ENCODE measurements at regions not wholly inside any gene's neighbourhood (a gene's known extent, or its start where the extent isn't known, plus 50 kb on each side); places are given as distances from the start of the nearest gene placed in this dataset.

- Histone ChIP-seq H3K27ac (ENCODE audit: insufficient read depth, low read length) (no peak overlapping the region), H3K18ac (ENCODE audit: low read depth, low read length) (peak overlapping the region; percentile 66; the same call in 1 of the 2 replicates), H3K36me3 (ENCODE audit: control insufficient read depth, insufficient read depth, low read length) (no peaks in the 10 kb centered on the region), H2BK20ac (ENCODE audit: low read depth, low read length) (peak overlapping the region; percentile 93; the same call in 1 of the 2 replicates), H2BK120ac (ENCODE audit: low read depth, low read length) (peak overlapping the region; percentile 81), H2AK9ac (replicated peaks; ENCODE audit: low read depth, low read length, poor library complexity) (no peak overlapping the region), H3K27me3 (ENCODE audit: control insufficient read depth, insufficient read depth, low read length) (no peaks in the 10 kb centered on the region), H3K9me1 (ENCODE audit: insufficient read depth, low read length) (peaks cover 20% of the 10 kb centered on the region), H3K9ac (ENCODE audit: low read depth, low read length) (no peak overlapping the region), H2AFZ (replicated peaks; ENCODE audit: low read length, poor library complexity) (no peak overlapping the region), H3K4me3 (ENCODE audit: insufficient read depth, low read depth, low read length) (no peak overlapping the region), H4K91ac (ENCODE audit: insufficient read depth, low read depth, low read length) (peak overlapping the region; percentile 66), H3K56ac (ENCODE audit: extremely low read depth, insufficient read depth, low read length) (no peak overlapping the region), H3K4me2 (ENCODE audit: low read depth, low read length) (no peak overlapping the region), H4K20me1 (ENCODE audit: insufficient read depth, low read length) (no peaks in the 10 kb centered on the region), H3K4ac (ENCODE audit: low read depth, low read length) (peak overlapping the region; percentile 84), H2AK5ac (ENCODE audit: low read depth, low read length) (peak overlapping the region; percentile 56; the same call in 1 of the 2 replicates), H3K9me3 (ENCODE audit: control insufficient read depth, insufficient read depth, low read length) (no peaks in the 10 kb centered on the region), H3K23ac (ENCODE audit: low read depth, low read length) (peak overlapping the region; percentile 32; the same call in 1 of the 2 replicates), H2BK15ac (ENCODE audit: low read depth, low read length) (peak overlapping the region; percentile 81; the same call in 1 of the 3 replicates), H3K79me1 (ENCODE audit: low read depth in 1 of 2, low read length in 2 of 2) (no peaks in the 10 kb centered on the region), H3K14ac (replicated peaks; ENCODE audit: low read depth, low read length) (0 out of 2 replicates have a peak overlapping the region, but pooled peaks have one; percentile 7), H3K4me1 (ENCODE audit: control insufficient read depth, insufficient read depth, low read length) (peaks cover 34% of the 10 kb centered on the region), H2BK5ac (ENCODE audit: low read depth, low read length, poor library complexity, severe bottlenecking) (no peak overlapping the region), H4K8ac (ENCODE audit: low read depth in 2 of 2, low read length in 2 of 2) (0 out of 4 replicates have a peak overlapping the region, but pooled peaks of 1 of the 2 experiments have one; percentile 19), H4K5ac (ENCODE audit: low read depth, low read length) (peak overlapping the region; percentile 44)
- intact Hi-C loops (cut with micrococcal nuclease), result no loop called here
- DNase-seq (no peak), ATAC-seq (ENCODE audit: low read depth) (no peak)
- BruUV-seq (replicated peaks), result no TSS peak
- TF ChIP-seq USF2 (IDR thresholded peaks at IDR 0.05; ENCODE audit: low read depth, low read length), result no peak
- TF ChIP-seq POLR2A (IDR thresholded peaks at IDR 0.05; ENCODE audit: low read depth, low read length), result no peak
- TF ChIP-seq MAZ (IDR thresholded peaks at IDR 0.05; ENCODE audit: borderline replicate concordance, low read depth, low read length), result no peak
- dilution Hi-C loops (cut with HindIII; ENCODE audit: low sequenced_read_pairs, unreplicated experiment), result no loop called here
- in situ Hi-C loops (cut with MboI; ENCODE audit: low sequenced_read_pairs), result no loop called here
- 90% methylated on average over 3 of the region's 6 CpGs; no CpG with 5 or more reads in 1 of the 2 experiments for WGBS, 2 experiments (ENCODE audit: extremely low coverage in 2 of 2, insufficient read length in 1 of 2)
- POLR2A ChIA-PET (ENCODE audit: unreplicated experiment), result no interaction called here
- CTCF ChIA-PET, result interaction anchor here (0.6 to 1.0 kb wide), 2 partner anchors 563 to 675 kb away, joined by 3 to 4 read pairs; no protein-coding TSS in a partner anchor
These were observed 362.2 kb upstream of the SLC14A2 start for GRCh38 chr18:45253056-45253565.

Data from IMR-90 (cell line).